ENCODE measurements at regions not wholly inside any gene's neighbourhood (a gene's known extent, or its start where the extent isn't known, plus 50 kb on each side); places are given as distances from the start of the nearest gene placed in this dataset.

GRCh38 chr13:29976535-29976934 is 126.1 kb upstream of the UBL3 start:
- TF ChIP-seq MAFK (IDR thresholded peaks at IDR 0.05; ENCODE audit: low read length) (no peak), UBTF (IDR thresholded peaks at IDR 0.05; ENCODE audit: borderline replicate concordance in 1 of 2, low read depth in 2 of 2, low read length in 2 of 2) (no peak), YY1 (IDR thresholded peaks at IDR 0.05; ENCODE audit: borderline replicate concordance in 1 of 3, control insufficient read depth in 1 of 3, extremely low read depth in 1 of 3, insufficient read depth in 3 of 3, insufficient read length in 1 of 3, insufficient replicate concordance in 2 of 3, low read depth in 1 of 3, low read length in 2 of 3) (no peak), ZNF785 (CRISPR knock-in tag; IDR thresholded peaks at IDR 0.05) (no peak), JUND (IDR thresholded peaks at IDR 0.05; ENCODE audit: borderline replicate concordance, low read depth, low read length) (no peak), JUND (tag; IDR thresholded peaks at IDR 0.05; ENCODE audit: borderline replicate concordance, low read depth, low read length) (no peak), ZNF280A (IDR thresholded peaks at IDR 0.05; ENCODE audit: low read depth, partially characterized antibody) (no peak), SIRT6 (IDR thresholded peaks at IDR 0.05; ENCODE audit: low read depth, low read length) (no peak)
